AG04450 (cell line): ENCODE measurements at regions not wholly inside any gene's neighbourhood (a gene's known extent, or its start where the extent isn't known, plus 50 kb on each side); places are given as distances from the start of the nearest gene placed in this dataset.

Source experiments
- CTCF ChIA-PET: fragments of 300-600, 350-600 bp; formaldehyde crosslinking; extraction: SDS; loops from one replicate; lab custom pipeline; 2022; ENCODE audit warnings: antibody characterized with exemption, inconsistent platforms; lab: Charles Lee
- POLR2A ChIA-PET: fragments of 350-600 bp; formaldehyde crosslinking; extraction: SDS; loops from one replicate; lab custom pipeline; 2021; ENCODE audit warnings: antibody characterized with exemption, inconsistent platforms; lab: Yijun Ruan, JAX
- DNase-seq: peaks from one replicate; pipeline ENCODE4 v3.0.0-alpha.2; 2011; ENCODE audit warnings: low read depth, low spot score
- H3K27ac ChIP-seq: one replicate; pipeline ENCODE4 v1.5.1; 2012; ENCODE audit warnings: low read depth, low read length, control low read depth
- H3K27me3 ChIP-seq: one replicate; pipeline ENCODE4 v1.6.0; 2012; ENCODE audit warnings: low read length; ENCODE audit not compliant: control insufficient read depth, insufficient read depth
- H3K4me3 ChIP-seq: 2 replicates; pipeline ENCODE4 v1.5.1; 2011; ENCODE audit warnings: mild to moderate bottlenecking, low read depth, low read length, control low read depth
- H3K9me3 ChIP-seq: 2 replicates; pipeline ENCODE4 v1.5.1; 2012; ENCODE audit warnings: low read length; ENCODE audit not compliant: control insufficient read depth, insufficient read depth
- TF ChIP-seq, protein P1 (sequence below): IDR thresholded peaks from 2 replicates; pipeline ENCODE4 v1.5.1; 2011; ENCODE audit warnings: low read depth, low read length, control low read depth, inconsistent platforms

DNA sequence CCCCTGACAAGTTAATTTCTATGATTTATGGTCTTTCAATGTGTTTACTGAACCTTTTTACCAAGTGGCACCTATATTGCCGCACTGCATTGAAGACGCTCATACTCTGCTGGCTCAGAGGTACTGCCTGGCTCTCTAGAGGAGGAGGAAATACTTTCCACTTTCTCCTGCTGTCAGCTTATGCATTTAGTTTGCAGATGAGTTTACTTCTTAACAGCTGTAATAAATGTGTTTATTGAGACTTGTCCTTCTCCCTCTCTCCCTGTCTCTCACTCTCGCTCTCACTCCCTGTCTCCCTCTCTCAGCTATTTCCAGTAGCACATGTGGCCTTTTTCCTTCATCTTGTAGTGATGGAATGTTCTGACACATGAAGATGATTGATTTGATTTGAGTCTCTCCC, 60.3 kb upstream of the SPATA13 start:
- CTCF ChIA-PET = interaction anchor here (1.5 kb wide), 1 partner anchor 139 kb away, joined by 4 read pairs; no protein-coding TSS in a partner anchor
- TF ChIP-seq, protein P1, sequence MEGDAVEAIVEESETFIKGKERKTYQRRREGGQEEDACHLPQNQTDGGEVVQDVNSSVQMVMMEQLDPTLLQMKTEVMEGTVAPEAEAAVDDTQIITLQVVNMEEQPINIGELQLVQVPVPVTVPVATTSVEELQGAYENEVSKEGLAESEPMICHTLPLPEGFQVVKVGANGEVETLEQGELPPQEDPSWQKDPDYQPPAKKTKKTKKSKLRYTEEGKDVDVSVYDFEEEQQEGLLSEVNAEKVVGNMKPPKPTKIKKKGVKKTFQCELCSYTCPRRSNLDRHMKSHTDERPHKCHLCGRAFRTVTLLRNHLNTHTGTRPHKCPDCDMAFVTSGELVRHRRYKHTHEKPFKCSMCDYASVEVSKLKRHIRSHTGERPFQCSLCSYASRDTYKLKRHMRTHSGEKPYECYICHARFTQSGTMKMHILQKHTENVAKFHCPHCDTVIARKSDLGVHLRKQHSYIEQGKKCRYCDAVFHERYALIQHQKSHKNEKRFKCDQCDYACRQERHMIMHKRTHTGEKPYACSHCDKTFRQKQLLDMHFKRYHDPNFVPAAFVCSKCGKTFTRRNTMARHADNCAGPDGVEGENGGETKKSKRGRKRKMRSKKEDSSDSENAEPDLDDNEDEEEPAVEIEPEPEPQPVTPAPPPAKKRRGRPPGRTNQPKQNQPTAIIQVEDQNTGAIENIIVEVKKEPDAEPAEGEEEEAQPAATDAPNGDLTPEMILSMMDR = no peak
- no peak for DNase-seq

DNA sequence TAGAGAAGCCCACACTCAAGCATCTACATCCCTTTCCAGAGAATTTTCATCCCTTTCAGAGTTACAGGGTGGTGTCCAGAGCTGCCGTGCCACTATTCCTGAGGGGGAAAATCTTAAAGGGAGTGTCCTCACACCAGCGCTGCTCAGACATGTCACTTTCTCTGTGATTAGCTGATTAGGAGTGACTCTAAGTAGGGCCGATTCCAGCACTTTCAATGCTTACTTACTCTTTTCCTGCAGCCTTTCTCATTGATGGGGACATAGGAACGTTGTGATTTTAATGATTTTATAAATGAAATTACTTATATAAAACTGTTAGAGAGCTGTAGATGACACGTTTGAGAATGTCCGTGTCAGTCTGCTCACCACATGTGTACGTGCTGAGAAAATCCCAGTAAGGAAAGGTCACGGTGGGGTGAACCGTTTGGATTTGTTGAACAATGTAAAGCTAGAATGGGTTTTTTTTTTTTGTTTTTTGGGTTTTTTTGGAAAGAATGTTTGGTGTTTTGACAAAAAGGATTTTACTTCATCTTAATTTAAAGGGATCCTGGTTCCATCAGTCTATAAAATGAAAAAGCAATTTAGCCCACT, 56.6 kb upstream of the SPATA13 start:
- TF ChIP-seq, protein P1 = no peak
- Histone ChIP-seq H3K27ac (no peak overlapping the region), H3K9me3 (no peaks in the 10 kb centered on the region), H3K4me3 (no peak overlapping the region), H3K27me3 (no peaks in the 10 kb centered on the region)
- CTCF ChIA-PET = interaction anchor here (0.6 to 0.7 kb wide), 2 partner anchors 10 to 99 kb away, joined by 3 to 4 read pairs; no protein-coding TSS in a partner anchor
- POLR2A ChIA-PET = no interaction called here
- no peak for DNase-seq

More for the DNA sequence above, 60.3 kb upstream of the SPATA13 start:
- no peaks in the 10 kb centered on the region for H3K27me3 ChIP-seq
- H3K4me3 ChIP-seq = no peak overlapping the region
- H3K9me3 ChIP-seq = no peaks in the 10 kb centered on the region
- no peak overlapping the region for H3K27ac ChIP-seq
- POLR2A ChIA-PET = no interaction called here

GRCh38 chr13:24104723-24105122, 55.8 kb upstream of the SPATA13 start:
- no peak for DNase-seq
- no peaks in the 10 kb centered on the region for H3K27me3 ChIP-seq
- no peaks in the 10 kb centered on the region for H3K9me3 ChIP-seq
- CTCF ChIA-PET = no interaction called here
- no peak overlapping the region for H3K4me3 ChIP-seq
- POLR2A ChIA-PET = no interaction called here
- H3K27ac ChIP-seq = no peak overlapping the region
- TF ChIP-seq, protein P1 = no peak

GRCh38 chr13:24106429-24106828, 54.1 kb upstream of the SPATA13 start:
- DNase-seq = no peak
- ChIA-PET CTCF (interaction anchor here (1.0 kb wide), 1 partner anchor 86 kb away, joined by 4 read pairs; no protein-coding TSS in a partner anchor), POLR2A (no interaction called here)
- Histone ChIP-seq H3K9me3 (no peaks in the 10 kb centered on the region), H3K27me3 (no peaks in the 10 kb centered on the region), H3K4me3 (no peak overlapping the region), H3K27ac (no peak overlapping the region)
- TF ChIP-seq, protein P1 = no peak

DNA sequence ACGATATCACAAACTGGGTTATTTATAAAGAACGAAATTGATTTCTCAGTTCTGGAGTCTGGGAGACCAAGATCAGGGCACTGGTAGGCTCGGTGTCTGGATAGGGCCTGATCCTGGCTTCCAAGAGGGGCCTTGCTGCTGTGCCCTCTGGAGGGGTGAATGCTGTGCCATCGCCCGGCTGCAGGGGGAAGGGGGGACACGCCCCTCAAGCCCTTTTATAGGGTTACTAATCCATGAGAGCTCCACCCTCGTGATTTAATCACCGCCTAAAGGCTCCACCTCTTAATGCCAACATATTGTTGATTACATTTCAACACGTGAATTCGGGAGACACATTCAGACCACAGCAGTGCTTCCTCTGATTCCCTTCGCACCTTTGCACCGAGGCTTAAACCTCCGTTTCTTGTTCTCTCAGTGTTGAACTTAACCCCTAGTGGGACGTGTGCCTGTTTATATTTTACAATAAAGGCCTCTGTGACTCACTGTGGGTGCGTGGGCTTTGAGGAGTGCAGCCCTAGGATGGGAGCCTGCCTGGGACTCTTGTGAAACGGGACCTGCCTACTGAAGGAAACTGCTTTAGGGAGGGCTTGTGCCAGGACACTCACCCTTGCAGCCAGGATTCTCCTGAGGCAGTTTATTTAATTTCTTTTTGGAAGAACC, 52.4 kb upstream of the SPATA13 start:
- TF ChIP-seq, protein P1 = no peak
- no peak overlapping the region for H3K27ac ChIP-seq
- no peak overlapping the region for H3K4me3 ChIP-seq
- peak; percentile 16 for DNase-seq
- no peaks in the 10 kb centered on the region for H3K27me3 ChIP-seq
- ChIA-PET CTCF (no interaction called here), POLR2A (no interaction called here)
- H3K9me3 ChIP-seq = no peaks in the 10 kb centered on the region
